H9 (cell line): ENCODE measurements at regions not wholly inside any gene's neighbourhood (a gene's known extent, or its start where the extent isn't known, plus 50 kb on each side); places are given as distances from the start of the nearest gene placed in this dataset.
"Not testable (repeated sequence)": the region's sequence is repeated elsewhere in the genome, so short reads cannot be mapped to it uniquely, and the experiment has no call there.

Experiments used
- DNase-seq: peaks from one replicate; pipeline ENCODE4 v3.0.0-alpha.2; 2017
- H2AFZ ChIP-seq: one replicate; pipeline ENCODE4 v1.6.1; 2013; ENCODE audit warnings: mild to moderate bottlenecking, low read length, control low read depth, moderate library complexity
- H2AK5ac ChIP-seq: 2 replicates; pipeline ENCODE4 v1.6.1; 2013; ENCODE audit warnings: low read length, control low read depth, mixed read lengths; ENCODE audit not compliant: insufficient read length
- H2BK120ac ChIP-seq: one replicate; pipeline ENCODE4 v1.6.1; 2013; ENCODE audit warnings: low read depth, mild to moderate bottlenecking, low read length, control low read depth, inconsistent platforms; ENCODE audit not compliant: poor library complexity, severe bottlenecking
- H2BK12ac ChIP-seq: 2 replicates; pipeline ENCODE4 v1.6.1; 2013; ENCODE audit warnings: low read length, control low read depth, mixed read lengths, low read depth; ENCODE audit not compliant: insufficient read length
- H2BK15ac ChIP-seq: 2 replicates; pipeline ENCODE4 v1.6.1; 2013; ENCODE audit warnings: low read depth, low read length, control low read depth
- H2BK20ac ChIP-seq: one replicate; pipeline ENCODE4 v1.6.1; 2013; ENCODE audit warnings: low read depth, mild to moderate bottlenecking, low read length, control low read depth, inconsistent platforms; ENCODE audit not compliant: poor library complexity, severe bottlenecking
- H2BK5ac ChIP-seq: 2 replicates; pipeline ENCODE4 v1.6.1; 2013; ENCODE audit warnings: low read length, control low read depth, mixed read lengths; ENCODE audit not compliant: insufficient read length
- H3K14ac ChIP-seq: 2 replicates; pipeline ENCODE4 v1.6.1; 2013; ENCODE audit warnings: low read length, control low read depth; ENCODE audit not compliant: insufficient read depth
- H3K18ac ChIP-seq: 2 replicates; pipeline ENCODE4 v1.6.1; 2013; ENCODE audit warnings: low read depth, mild to moderate bottlenecking, mixed read lengths, low read length, control low read depth; ENCODE audit not compliant: insufficient read length
- H3K23ac ChIP-seq: 2 replicates; pipeline ENCODE4 v1.6.1; 2013; ENCODE audit warnings: low read length, control low read depth, mixed read lengths, low read depth; ENCODE audit not compliant: insufficient read length
- H3K23me2 ChIP-seq: 2 replicates; pipeline ENCODE4 v1.6.1; 2013; ENCODE audit warnings: low read depth, mild to moderate bottlenecking, mixed read lengths, low read length, control low read depth; ENCODE audit not compliant: insufficient read length, poor library complexity, severe bottlenecking
- H3K27ac ChIP-seq: 2 replicates; pipeline ENCODE4 v1.5.1; 2013; ENCODE audit warnings: low read length, control low read depth, mixed read lengths, low read depth; ENCODE audit not compliant: insufficient read length
- H3K27me3 ChIP-seq: 2 replicates; pipeline ENCODE4 v1.6.1; 2013; ENCODE audit warnings: low read length, control low read depth, inconsistent platforms; ENCODE audit not compliant: insufficient read depth
- H3K4ac ChIP-seq: 2 replicates; pipeline ENCODE4 v1.6.1; 2013; ENCODE audit warnings: low read depth, mild to moderate bottlenecking, control low read depth, inconsistent platforms, low read length, moderate library complexity
- H3K4me1 ChIP-seq: 2 replicates; pipeline ENCODE4 v1.6.1; 2013; ENCODE audit warnings: low read length, control low read depth, inconsistent platforms; ENCODE audit not compliant: insufficient read depth
- H3K4me2 ChIP-seq: 2 replicates; pipeline ENCODE4 v1.6.1; 2013; ENCODE audit warnings: low read length, control low read depth, mixed read lengths; ENCODE audit not compliant: insufficient read length, insufficient read depth
- H3K56ac ChIP-seq: 2 replicates; pipeline ENCODE4 v1.6.1; 2013; ENCODE audit warnings: low read depth, mild to moderate bottlenecking, mixed read lengths, low read length, control low read depth; ENCODE audit not compliant: insufficient read length
- H3K79me1 ChIP-seq: 2 replicates; pipeline ENCODE4 v1.6.1; 2013; ENCODE audit warnings: low read depth, mild to moderate bottlenecking, moderate library complexity, low read length, control low read depth, inconsistent platforms; ENCODE audit not compliant: insufficient read depth, poor library complexity, severe bottlenecking
- H3K79me2 ChIP-seq: 2 replicates; pipeline ENCODE4 v1.6.1; 2013; ENCODE audit warnings: low read length, control low read depth, inconsistent platforms; ENCODE audit not compliant: insufficient read depth
- H3K9ac ChIP-seq: 2 replicates; pipeline ENCODE4 v1.6.1; 2013; ENCODE audit warnings: low read length, control low read depth, mixed read lengths; ENCODE audit not compliant: insufficient read length; ENCODE audit errors: extremely low read depth
- H3K9me3 ChIP-seq: one replicate; pipeline ENCODE4 v1.6.1; 2013; ENCODE audit warnings: low read depth, low read length, inconsistent platforms; ENCODE audit not compliant: control insufficient read depth
- H3T11ph ChIP-seq: one replicate; pipeline ENCODE4 v1.6.1; 2013; ENCODE audit warnings: mild to moderate bottlenecking, low read length, control low read depth, inconsistent platforms
- H4K20me1 ChIP-seq: one replicate; pipeline ENCODE4 v1.6.1; 2013; ENCODE audit not compliant: control insufficient read depth, insufficient read length, insufficient read depth
- H4K5ac ChIP-seq: 2 replicates; pipeline ENCODE4 v1.6.1; 2013; ENCODE audit warnings: low read depth, mild to moderate bottlenecking, mixed read lengths, low read length, control low read depth; ENCODE audit not compliant: insufficient read length
- H4K8ac ChIP-seq: replicated peaks from 2 replicates; pipeline ENCODE4 v1.6.1; 2013; ENCODE audit warnings: low read length, control low read depth, mixed read lengths, low read depth; ENCODE audit not compliant: insufficient read length
- H4K91ac ChIP-seq: 2 replicates; pipeline ENCODE4 v1.6.1; 2013; ENCODE audit warnings: low read depth, mild to moderate bottlenecking, moderate library complexity, mixed read lengths, low read length, control low read depth; ENCODE audit not compliant: insufficient read length
- H3K27ac Mint-ChIP-seq, 3 experiments: 2 replicates in 2 of 3; 3 replicates in 1 of 3; pipeline ENCODE4 v1.8.0; 2020 to 2021; ENCODE audit warnings: mixed read lengths in 3 of 3, mild to moderate bottlenecking in 1 of 3, moderate library complexity in 1 of 3
- H3K27me3 Mint-ChIP-seq: 2 replicates; pipeline ENCODE4 v1.8.0; 2021; ENCODE audit warnings: low read depth, mild to moderate bottlenecking, moderate library complexity, mixed read lengths
- H3K36me3 Mint-ChIP-seq, 3 experiments: 2 replicates in 2 of 3; 3 replicates in 1 of 3; pipeline ENCODE4 v1.8.0; 2020 to 2021; ENCODE audit warnings: low read depth in 3 of 3, mixed read lengths in 3 of 3; ENCODE audit not compliant: insufficient read depth in 1 of 3
- H3K4me1 Mint-ChIP-seq, 2 experiments: 2 replicates each; pipeline ENCODE4 v1.8.0; 2020; ENCODE audit warnings: mixed read lengths in 2 of 2
- H3K4me3 Mint-ChIP-seq, 2 experiments: 2 replicates in 1 of 2; 3 replicates in 1 of 2; pipeline ENCODE4 v1.8.0; 2020 to 2021; ENCODE audit warnings: mild to moderate bottlenecking in 2 of 2, mixed read lengths in 2 of 2, moderate library complexity in 1 of 2
- H3K9me3 Mint-ChIP-seq, 2 experiments: 2 replicates in 1 of 2; 3 replicates in 1 of 2; pipeline ENCODE4 v1.8.0; 2020; ENCODE audit warnings: mild to moderate bottlenecking in 2 of 2, mixed read lengths in 2 of 2, moderate library complexity in 1 of 2
- WGBS: extraction: QIAGEN DNeasy Blood & Tissue Kit; methylation state at CpG from one replicate; pipeline ENCODE4 v1.1.7; 2013; ENCODE audit warnings: missing lambda C conversion rate, low lambda C conversion rate, mixed read lengths; ENCODE audit not compliant: insufficient read length; ENCODE audit errors: extremely low coverage; 5-methylcytosine and 5-hydroxymethylcytosine counted together

- H3K79me2 ChIP-seq, H3T11ph ChIP-seq, H3K4me1 Mint-ChIP-seq, H2AK5ac ChIP-seq, H3K27ac ChIP-seq, DNase-seq, H2BK120ac ChIP-seq, H2AFZ ChIP-seq, H3K9ac ChIP-seq, H2BK12ac ChIP-seq, H3K9me3 ChIP-seq, H3K4ac ChIP-seq, H3K27me3 ChIP-seq, H3K18ac ChIP-seq, H4K5ac ChIP-seq, H2BK15ac ChIP-seq, H3K9me3 Mint-ChIP-seq, H2BK20ac ChIP-seq, H3K27me3 Mint-ChIP-seq, H3K4me3 Mint-ChIP-seq, H4K20me1 ChIP-seq, H3K27ac Mint-ChIP-seq, H3K4me2 ChIP-seq, H4K8ac ChIP-seq, H4K91ac ChIP-seq, H2BK5ac ChIP-seq, H3K79me1 ChIP-seq, H3K14ac ChIP-seq, H3K36me3 Mint-ChIP-seq, H3K56ac ChIP-seq, H3K23me2 ChIP-seq, H3K23ac ChIP-seq, H3K4me1 ChIP-seq: not testable (repeated sequence)
- WGBS: no CpG with 5 or more reads among the region's 8 CpGs
These were observed 78.2 kb upstream of the PLGLB2 start for GRCh38 chr2:87669633-87670231.

- H4K20me1 ChIP-seq, H3K79me2 ChIP-seq, H3K27me3 ChIP-seq, H3K4ac ChIP-seq, H2BK12ac ChIP-seq, H3K36me3 Mint-ChIP-seq, H4K91ac ChIP-seq, H3K9me3 ChIP-seq, H3K9me3 Mint-ChIP-seq, H3K4me1 Mint-ChIP-seq, H3K18ac ChIP-seq, H3K23me2 ChIP-seq, DNase-seq, H3K27ac ChIP-seq, H3K4me2 ChIP-seq, H3K56ac ChIP-seq, H2BK20ac ChIP-seq, H3K4me3 Mint-ChIP-seq, H2BK120ac ChIP-seq, H3K23ac ChIP-seq, H3T11ph ChIP-seq, H2BK15ac ChIP-seq, H3K4me1 ChIP-seq, H3K27ac Mint-ChIP-seq, H4K5ac ChIP-seq, H2BK5ac ChIP-seq, H3K14ac ChIP-seq, H3K79me1 ChIP-seq, H2AFZ ChIP-seq, H3K9ac ChIP-seq, H2AK5ac ChIP-seq, H4K8ac ChIP-seq, H3K27me3 Mint-ChIP-seq: not testable (repeated sequence)
- no CpG with 5 or more reads among the region's 4 CpGs for whole genome bisulfite sequencing
These were observed 75.5 kb upstream of the PLGLB2 start for GRCh38 chr2:87672404-87672803.
